Activated naive CD8-positive, alpha-beta T cell treated with anti-CD3 and anti-CD28 coated beads, Interleukin-2, amount 50 U/mL, for 24 hours (primary cell): ENCODE measurements at regions not wholly inside any gene's neighbourhood (a gene's known extent, or its start where the extent isn't known, plus 50 kb on each side); places are given as distances from the start of the nearest gene placed in this dataset.
A peak's percentile ranks its signal among the peaks of the same experiment; 100 is the strongest.
"Not testable (repeated sequence)": the region's sequence is repeated elsewhere in the genome, so short reads cannot be mapped to it uniquely, and the experiment has no call there.

ENCODE experiments used
- ATAC-seq: fragments of 150-1000 bp; cut with Tn5 transposase; one replicate; pipeline ENCODE4 v1.10.0; 2021
- DNase-seq: peaks from one replicate; pipeline ENCODE4 v3.0.0; 2021
- H3K27ac Mint-ChIP-seq: one replicate; pipeline ENCODE4 v1.8.0; 2021; ENCODE audit warnings: mild to moderate bottlenecking, mixed read lengths
- H3K27me3 Mint-ChIP-seq: one replicate; pipeline ENCODE4 v1.8.0; 2021; ENCODE audit warnings: mixed read lengths
- H3K36me3 Mint-ChIP-seq: one replicate; pipeline ENCODE4 v1.8.0; 2021; ENCODE audit warnings: low read depth, mixed read lengths
- H3K4me1 Mint-ChIP-seq: one replicate; pipeline ENCODE4 v1.8.0; 2021; ENCODE audit warnings: mixed read lengths
- H3K4me3 Mint-ChIP-seq: one replicate; pipeline ENCODE4 v1.8.0; 2021; ENCODE audit warnings: mild to moderate bottlenecking, moderate library complexity, mixed read lengths
- H3K9me3 Mint-ChIP-seq: one replicate; pipeline ENCODE4 v1.8.0; 2021; ENCODE audit warnings: mixed read lengths

GRCh38 chr3:124140746-124141145 lies 148.8 kb upstream of the ROPN1 start:
- H3K27me3 Mint-ChIP-seq: peaks cover 7% of the 10 kb centered on the region
- no peaks in the 10 kb centered on the region for H3K9me3 Mint-ChIP-seq
- H3K4me1 Mint-ChIP-seq: no peaks in the 10 kb centered on the region
- no peak overlapping the region for H3K27ac Mint-ChIP-seq
- no peaks in the 10 kb centered on the region for H3K36me3 Mint-ChIP-seq
- DNase-seq (no peak), ATAC-seq (no peak)
- H3K4me3 Mint-ChIP-seq: no peak overlapping the region

GRCh38 chr3:124142389-124142970 lies 150.6 kb upstream of the ROPN1 start:
- no peaks in the 10 kb centered on the region for H3K9me3 Mint-ChIP-seq
- ATAC-seq: peak; percentile 41
- no peak for DNase-seq
- peaks cover 7% of the 10 kb centered on the region for H3K27me3 Mint-ChIP-seq
- H3K36me3 Mint-ChIP-seq: no peaks in the 10 kb centered on the region
- no peaks in the 10 kb centered on the region for H3K4me1 Mint-ChIP-seq
- H3K27ac Mint-ChIP-seq: no peak overlapping the region
- H3K4me3 Mint-ChIP-seq: no peak overlapping the region

- Mint-ChIP-seq H3K4me1 (no peaks in the 10 kb centered on the region), H3K27me3 (peaks cover 7% of the 10 kb centered on the region), H3K9me3 (no peaks in the 10 kb centered on the region), H3K27ac (no peak overlapping the region), H3K4me3 (no peak overlapping the region), H3K36me3 (no peaks in the 10 kb centered on the region)
- no peak for ATAC-seq
- no peak for DNase-seq
Observed at GRCh38 chr3:124143047-124143446, 151.1 kb upstream of the ROPN1 start.

DNA sequence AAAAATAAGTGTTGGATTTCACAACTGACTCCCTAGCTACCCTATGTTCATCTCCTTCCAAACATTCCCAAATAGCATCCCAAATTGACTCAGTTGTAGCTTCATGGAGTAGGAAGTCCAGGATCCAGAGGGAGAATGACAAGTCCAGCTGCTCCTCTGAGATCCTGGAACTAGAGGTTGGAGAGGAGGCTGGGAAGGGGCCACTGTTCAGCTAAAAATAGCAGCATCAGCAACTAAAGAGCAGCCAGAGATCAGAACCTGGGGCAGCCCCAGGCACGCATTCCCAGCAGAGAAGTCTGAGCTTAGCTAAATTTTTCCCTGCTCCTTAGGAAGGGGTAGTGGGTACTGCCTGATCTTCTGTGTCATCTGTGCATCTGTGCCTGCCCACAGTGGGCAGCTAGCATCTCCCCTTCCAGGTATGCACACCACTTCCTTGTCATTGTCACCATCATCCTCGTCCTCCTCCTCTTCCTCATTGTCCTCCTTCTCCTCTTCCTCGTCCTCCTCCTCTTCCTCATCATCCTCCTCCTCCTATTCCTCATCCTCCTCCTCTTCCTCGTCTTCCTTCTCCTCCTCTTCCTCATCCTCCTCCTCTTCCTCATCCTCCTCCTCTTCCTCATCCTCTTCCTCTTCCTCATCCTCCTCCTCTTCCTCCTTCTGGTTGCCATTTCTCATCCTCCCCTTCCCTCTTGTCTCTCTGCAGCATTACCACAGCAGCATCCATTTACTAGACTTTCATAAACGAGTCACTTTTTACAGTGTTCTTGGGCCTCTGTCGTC lies 152.3 kb upstream of the ROPN1 start:
- Mint-ChIP-seq H3K9me3 (no peaks in the 10 kb centered on the region), H3K4me3 (no peak overlapping the region), H3K36me3 (no peaks in the 10 kb centered on the region), H3K27me3 (peaks cover 7% of the 10 kb centered on the region), H3K4me1 (no peaks in the 10 kb centered on the region), H3K27ac (no peak overlapping the region)
- DNase-seq: no peak
- ATAC-seq: no peak

DNA sequence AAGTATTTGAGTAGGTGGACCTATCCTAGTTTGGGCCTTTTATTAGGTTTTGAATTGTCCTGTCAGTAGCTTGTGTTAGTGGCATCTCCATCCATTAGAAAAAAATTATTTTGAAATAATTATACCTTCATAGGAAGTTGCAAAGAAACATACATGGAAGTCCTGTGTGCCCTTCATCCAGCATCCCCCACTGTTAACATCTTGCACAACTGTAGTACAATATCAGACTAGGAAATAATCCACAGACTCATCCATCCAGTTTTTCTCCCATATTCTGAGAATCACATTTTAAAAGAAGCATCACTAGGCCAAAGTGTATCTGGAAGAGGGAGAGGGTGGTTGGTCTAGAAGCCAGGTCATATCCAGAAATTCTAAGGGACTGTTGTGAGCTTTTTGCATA lies 155.5 kb upstream of the ROPN1 start:
- no peak for DNase-seq
- no peak overlapping the region for H3K27ac Mint-ChIP-seq

GRCh38 chr3:124147946-124148345 lies 156.0 kb upstream of the ROPN1 start:
- H3K27ac Mint-ChIP-seq: no peak overlapping the region
- H3K9me3 Mint-ChIP-seq: no peaks in the 10 kb centered on the region
- no peaks in the 10 kb centered on the region for H3K4me1 Mint-ChIP-seq

More for the DNA sequence above, 155.5 kb upstream of the ROPN1 start:
- H3K27me3 Mint-ChIP-seq: peaks cover 9% of the 10 kb centered on the region
- no peaks in the 10 kb centered on the region for H3K4me1 Mint-ChIP-seq
- no peaks in the 10 kb centered on the region for H3K36me3 Mint-ChIP-seq
- no peak for ATAC-seq
- no peaks in the 10 kb centered on the region for H3K9me3 Mint-ChIP-seq
- H3K4me3 Mint-ChIP-seq: no peak overlapping the region

DNA sequence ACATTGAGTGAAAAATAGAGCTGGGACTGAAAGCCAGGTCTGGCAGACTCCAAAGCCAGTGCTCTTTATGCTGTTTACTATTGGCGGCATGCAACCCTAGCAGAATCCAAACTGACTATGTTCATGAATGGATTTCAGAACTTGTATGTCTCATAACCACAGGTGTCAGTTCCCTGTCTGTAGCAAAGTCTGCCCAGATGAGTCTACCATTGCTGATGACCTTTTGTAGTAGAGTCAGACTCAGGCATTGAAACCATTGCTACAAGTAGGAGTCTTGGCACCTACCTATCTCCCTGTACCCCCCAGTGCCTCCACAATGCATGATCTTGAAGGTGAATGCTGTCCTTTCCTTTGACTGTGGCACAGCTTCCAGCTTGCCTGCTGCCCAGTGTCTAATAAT lies 157.2 kb upstream of the ROPN1 start:
- no peaks in the 10 kb centered on the region for H3K36me3 Mint-ChIP-seq
- no peaks in the 10 kb centered on the region for H3K9me3 Mint-ChIP-seq
- H3K4me1 Mint-ChIP-seq: no peaks in the 10 kb centered on the region
- H3K4me3 Mint-ChIP-seq: no peak overlapping the region
- no peak for DNase-seq
- no peak overlapping the region for H3K27ac Mint-ChIP-seq
- no peak for ATAC-seq
- peaks cover 11% of the 10 kb centered on the region for H3K27me3 Mint-ChIP-seq

More at GRCh38 chr3:124147946-124148345, 156.0 kb upstream of the ROPN1 start:
- Mint-ChIP-seq H3K4me3 (no peak overlapping the region), H3K27me3 (peaks cover 9% of the 10 kb centered on the region), H3K36me3 (no peaks in the 10 kb centered on the region)
- DNase-seq (no peak), ATAC-seq (no peak)

- Mint-ChIP-seq H3K4me1 (no peaks in the 10 kb centered on the region), H3K9me3 (no peaks in the 10 kb centered on the region), H3K27ac (no peak overlapping the region), H3K27me3 (peaks cover 7% of the 10 kb centered on the region), H3K4me3 (no peak overlapping the region), H3K36me3 (no peaks in the 10 kb centered on the region)
- ATAC-seq (no peak), DNase-seq (no peak)
Observed at GRCh38 chr3:124149771-124150170, 157.8 kb upstream of the ROPN1 start.

DNA sequence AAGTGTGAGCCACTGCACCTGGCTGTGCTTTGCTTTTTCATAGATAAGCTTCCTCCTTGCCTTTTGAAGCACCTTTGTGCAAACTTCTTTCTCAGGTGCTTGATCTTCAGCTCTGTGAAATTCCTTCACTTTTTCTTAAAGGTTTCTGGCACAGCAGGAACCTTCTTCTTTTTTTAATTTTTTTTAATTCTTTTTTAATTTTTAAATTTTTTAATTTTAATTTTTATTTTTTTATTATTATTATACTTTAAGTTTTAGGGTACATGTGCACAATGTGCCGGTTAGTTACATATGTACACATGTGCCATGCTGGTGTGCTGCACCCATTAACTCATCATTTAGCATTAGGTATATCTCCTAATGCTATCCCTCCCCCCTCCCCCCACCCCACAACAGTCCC lies 161.0 kb upstream of the ROPN1 start:
- not testable (repeated sequence) for DNase-seq, ATAC-seq, H3K27ac Mint-ChIP-seq, H3K36me3 Mint-ChIP-seq, H3K4me3 Mint-ChIP-seq, H3K4me1 Mint-ChIP-seq, H3K27me3 Mint-ChIP-seq, H3K9me3 Mint-ChIP-seq

GRCh38 chr3:124156866-124157712 lies 165.2 kb upstream of the ROPN1 start:
- DNase-seq (no peak), ATAC-seq (no peak)
- no peaks in the 10 kb centered on the region for H3K36me3 Mint-ChIP-seq
- H3K27ac Mint-ChIP-seq: no peak overlapping the region
- H3K9me3 Mint-ChIP-seq: no peaks in the 10 kb centered on the region
- H3K4me3 Mint-ChIP-seq: no peak overlapping the region
- H3K4me1 Mint-ChIP-seq: no peaks in the 10 kb centered on the region
- H3K27me3 Mint-ChIP-seq: peaks cover 3% of the 10 kb centered on the region

- DNase-seq: no peak
- no peak for ATAC-seq
- Mint-ChIP-seq H3K27me3 (peaks cover 3% of the 10 kb centered on the region), H3K36me3 (no peaks in the 10 kb centered on the region), H3K27ac (no peak overlapping the region), H3K4me1 (no peaks in the 10 kb centered on the region), H3K4me3 (no peak overlapping the region), H3K9me3 (no peaks in the 10 kb centered on the region)
Observed at GRCh38 chr3:124157748-124158147, 165.8 kb upstream of the ROPN1 start.

- Mint-ChIP-seq H3K27me3 (peaks cover 3% of the 10 kb centered on the region), H3K9me3 (no peaks in the 10 kb centered on the region), H3K36me3 (no peaks in the 10 kb centered on the region), H3K27ac (no peak overlapping the region), H3K4me1 (no peaks in the 10 kb centered on the region), H3K4me3 (no peak overlapping the region)
- DNase-seq: no peak
- no peak for ATAC-seq
Observed at GRCh38 chr3:124158168-124158881, 166.4 kb upstream of the ROPN1 start.

GRCh38 chr3:124161448-124161847 lies 169.5 kb upstream of the ROPN1 start:
- no peak for DNase-seq
- Mint-ChIP-seq H3K27ac (no peak overlapping the region), H3K4me3 (no peak overlapping the region), H3K36me3 (no peaks in the 10 kb centered on the region), H3K4me1 (no peaks in the 10 kb centered on the region), H3K27me3 (no peaks in the 10 kb centered on the region), H3K9me3 (no peaks in the 10 kb centered on the region)
- ATAC-seq: no peak

DNA sequence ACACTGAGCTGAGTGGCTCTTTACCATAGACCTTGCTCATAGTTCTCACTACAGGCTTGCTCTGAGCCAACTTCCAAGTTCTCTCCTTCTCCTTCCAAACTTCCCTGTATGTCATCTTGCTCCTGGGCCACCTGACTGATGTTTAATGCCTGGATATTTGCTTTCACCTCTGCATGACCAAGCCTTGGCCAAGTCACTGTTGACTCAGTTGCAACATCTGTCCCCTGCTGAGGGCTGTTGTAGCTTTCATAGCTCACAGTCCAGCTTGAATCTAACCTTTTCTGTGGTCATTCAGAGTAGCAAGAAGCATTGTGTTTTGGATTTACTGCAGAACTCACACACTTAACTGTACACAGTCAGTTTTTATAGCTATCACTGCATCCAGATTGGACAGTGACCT lies 171.8 kb upstream of the ROPN1 start:
- Mint-ChIP-seq H3K27me3 (no peaks in the 10 kb centered on the region), H3K4me3 (no peak overlapping the region), H3K9me3 (no peaks in the 10 kb centered on the region), H3K36me3 (no peaks in the 10 kb centered on the region), H3K27ac (no peak overlapping the region), H3K4me1 (no peaks in the 10 kb centered on the region)
- ATAC-seq (no peak), DNase-seq (no peak)
